PC-3 (cell line): ENCODE measurements at regions not wholly inside any gene's neighbourhood (a gene's known extent, or its start where the extent isn't known, plus 50 kb on each side); places are given as distances from the start of the nearest gene placed in this dataset.

Source experiments
- ATAC-seq: fragments of 200-7000 bp; cut with Tn5 transposase; 2 replicates; pipeline ENCODE4 v1.9.1; 2020; ENCODE audit warnings: mild to moderate bottlenecking, moderate library complexity
- BruUV-seq: library from RNA; stranded (reverse); fragments of 400-500 nt; replicated peaks from 2 replicates; lab custom pipeline; 2021; lab: Mats Ljungman, UMichigan
- CTCF ChIA-PET: fragments of 300-600 bp; sonication (Branson Sonifier 250); formaldehyde crosslinking; loops from one replicate; lab custom pipeline; 2022; ENCODE audit warnings: antibody characterized with exemption; lab: Charles Lee
- POLR2A ChIA-PET: fragments of 300-600 bp; sonication (Branson Sonifier 250); formaldehyde crosslinking; loops from one replicate; lab custom pipeline; 2022; ENCODE audit warnings: antibody characterized with exemption; ENCODE audit not compliant: unreplicated experiment; lab: Charles Lee
- DNase-seq: peaks from one replicate; pipeline ENCODE4 v3.0.0-alpha.2; 2015
- H2AFZ ChIP-seq: fragments of 300-600 bp; sonication (generic); 2 replicates; pipeline ENCODE4 v1.6.0; 2016; ENCODE audit warnings: antibody characterized with exemption, low read length
- H3F3A ChIP-seq: fragments of 300-600 bp; sonication (generic); one replicate; pipeline ENCODE4 v1.6.0; 2017; ENCODE audit warnings: antibody characterized with exemption, low read length, control low read depth, mild to moderate bottlenecking; ENCODE audit not compliant: unreplicated experiment
- H3K27ac ChIP-seq: fragments of 300-600 bp; sonication (generic); 2 replicates; pipeline ENCODE4 v1.5.1; 2016; ENCODE audit warnings: mild to moderate bottlenecking, low read length
- H3K27me3 ChIP-seq: fragments of 300-600 bp; sonication (generic); 2 replicates; pipeline ENCODE4 v1.6.1; 2016; ENCODE audit warnings: low read length, mixed read lengths
- H3K36me3 ChIP-seq: fragments of 300-600 bp; sonication (generic); 2 replicates; pipeline ENCODE4 v1.6.1; 2016; ENCODE audit warnings: low read depth, mixed run types, low read length, mixed read lengths
- H3K4me1 ChIP-seq: fragments of 300-600 bp; sonication (generic); 2 replicates; pipeline ENCODE4 v1.5.1; 2016; ENCODE audit warnings: low read length; ENCODE audit not compliant: insufficient read depth
- H3K4me2 ChIP-seq: fragments of 300-600 bp; sonication (generic); 2 replicates; pipeline ENCODE4 v1.6.0; 2016; ENCODE audit warnings: low read length
- H3K4me3 ChIP-seq: fragments of 300-600 bp; sonication (generic); 2 replicates; pipeline ENCODE4 v1.5.1; 2016; ENCODE audit warnings: mild to moderate bottlenecking, low read length, mixed read lengths
- H3K79me2 ChIP-seq: fragments of 300-600 bp; sonication (generic); 2 replicates; pipeline ENCODE4 v1.6.1; 2017; ENCODE audit warnings: low read length, mixed read lengths
- H3K9ac ChIP-seq: fragments of 300-600 bp; sonication (generic); 2 replicates; pipeline ENCODE4 v1.6.0; 2016; ENCODE audit warnings: mild to moderate bottlenecking, low read length
- H3K9me2 ChIP-seq: fragments of 300-600 bp; sonication (generic); replicated peaks from 2 replicates; pipeline ENCODE4 v1.6.1; 2016; ENCODE audit warnings: mixed run types, low read length, mixed read lengths
- H3K9me3 ChIP-seq: fragments of 300-600 bp; sonication (generic); 2 replicates; pipeline ENCODE4 v1.6.1; 2016; ENCODE audit warnings: low read length, mixed read lengths
- H4K20me1 ChIP-seq: fragments of 300-600 bp; sonication (generic); 2 replicates; pipeline ENCODE4 v1.6.1; 2016; ENCODE audit warnings: low read length, mixed read lengths
- CTCF ChIP-seq: fragments of 300-600 bp; sonication (generic); conservative IDR thresholded peaks from 2 replicates; pipeline ENCODE4 v1.5.1; 2017; ENCODE audit warnings: antibody characterized with exemption, low read depth, mild to moderate bottlenecking, low read length
- EZH2 ChIP-seq: fragments of 300-600 bp; sonication (generic); IDR thresholded peaks from one replicate; pipeline ENCODE4 v1.6.1; 2017; ENCODE audit warnings: antibody characterized with exemption, mild to moderate bottlenecking, low read length; ENCODE audit not compliant: unreplicated experiment
- EZH2phosphoT487 ChIP-seq: fragments of 300-600 bp; sonication (generic); IDR thresholded peaks from 2 replicates; pipeline ENCODE4 v1.6.1; 2018; ENCODE audit warnings: mild to moderate bottlenecking, antibody characterized with exemption, low read length, borderline replicate concordance
- intact Hi-C: fragments of 100-400 bp; cut with micrococcal nuclease; formaldehyde crosslinking; loops from 2 replicates; pipeline ENCODE4 v1.9.0; 2023

DNA sequence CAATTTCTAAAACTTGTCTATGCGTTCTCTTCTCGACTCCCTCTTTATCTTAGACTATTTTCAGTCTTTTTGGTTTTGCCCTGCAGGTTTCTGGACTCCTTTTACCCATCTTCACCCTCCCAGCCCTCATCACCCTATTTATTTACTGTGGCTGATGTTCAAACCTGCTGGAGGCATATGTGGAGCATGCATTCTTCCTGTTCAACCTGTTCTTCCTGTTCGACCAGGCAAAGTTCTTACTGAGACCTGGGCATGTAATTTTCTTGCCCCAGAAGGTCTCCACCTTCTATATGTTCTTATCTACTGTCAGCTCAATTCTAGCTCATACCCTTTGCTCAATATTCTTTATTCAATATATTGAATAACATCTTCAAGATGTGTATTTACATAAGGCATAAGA is 69.4 kb upstream of the AGA start:
- H3K79me2 ChIP-seq, result no peaks in the 10 kb centered on the region
- intact Hi-C loops, result no loop called here
- no peaks in the 10 kb centered on the region for H4K20me1 ChIP-seq
- no peaks in the 10 kb centered on the region for H3K36me3 ChIP-seq
- ATAC-seq, result peak; percentile 75
- CTCF ChIA-PET, result no interaction called here
- peak; percentile 88 for DNase-seq
- POLR2A ChIA-PET, result no interaction called here
- BruUV-seq, result no TSS peak
- peaks cover 11% of the 10 kb centered on the region for H3K4me1 ChIP-seq
- no peak overlapping the region for H3K9ac ChIP-seq
- no peak overlapping the region for H3K4me3 ChIP-seq
- TF ChIP-seq EZH2phosphoT487, result no peak
- TF ChIP-seq EZH2, result no peak
- no peak for TF ChIP-seq CTCF
- H2AFZ ChIP-seq, result no peak overlapping the region
- H3K27me3 ChIP-seq, result no peaks in the 10 kb centered on the region
- H3K9me2 ChIP-seq, result no peaks in the 10 kb centered on the region
- H3K9me3 ChIP-seq, result no peaks in the 10 kb centered on the region
- peak overlapping the region; percentile 33 for H3K4me2 ChIP-seq
- H3K27ac ChIP-seq, result no peak overlapping the region
- H3F3A ChIP-seq, result no peaks in the 10 kb centered on the region

GRCh38 chr4:177512646-177513045 is 70.4 kb upstream of the AGA start:
- no peaks in the 10 kb centered on the region for H3K27me3 ChIP-seq
- intact Hi-C loops, result no loop called here
- H2AFZ ChIP-seq, result no peak overlapping the region
- H3K9me2 ChIP-seq, result no peaks in the 10 kb centered on the region
- BruUV-seq, result no TSS peak
- no peaks in the 10 kb centered on the region for H3F3A ChIP-seq
- no peak for TF ChIP-seq EZH2
- TF ChIP-seq EZH2phosphoT487, result no peak
- ChIA-PET CTCF (no interaction called here), POLR2A (no interaction called here)
- no peaks in the 10 kb centered on the region for H3K79me2 ChIP-seq
- no peak overlapping the region for H3K27ac ChIP-seq
- no peak for ATAC-seq
- no peaks in the 10 kb centered on the region for H4K20me1 ChIP-seq
- no peak overlapping the region for H3K4me2 ChIP-seq
- H3K4me3 ChIP-seq, result no peak overlapping the region
- no peaks in the 10 kb centered on the region for H3K9me3 ChIP-seq
- no peak for DNase-seq
- no peaks in the 10 kb centered on the region for H3K36me3 ChIP-seq
- peaks cover 11% of the 10 kb centered on the region for H3K4me1 ChIP-seq
- no peak overlapping the region for H3K9ac ChIP-seq

- DNase-seq (no peak), ATAC-seq (no peak)
- TF ChIP-seq EZH2phosphoT487 (no peak), CTCF (no peak), EZH2 (no peak)
- H3K27me3 ChIP-seq, result no peaks in the 10 kb centered on the region
- POLR2A ChIA-PET, result no interaction called here
- no peaks in the 10 kb centered on the region for H3F3A ChIP-seq
- intact Hi-C loops, result no loop called here
- H3K27ac ChIP-seq, result no peak overlapping the region
- no TSS peak for BruUV-seq
- no peaks in the 10 kb centered on the region for H3K9me3 ChIP-seq
- CTCF ChIA-PET, result no interaction called here
- H3K4me1 ChIP-seq, result no peaks in the 10 kb centered on the region
- H3K9ac ChIP-seq, result no peak overlapping the region
- H3K4me3 ChIP-seq, result no peak overlapping the region
- H2AFZ ChIP-seq, result no peak overlapping the region
- H4K20me1 ChIP-seq, result no peaks in the 10 kb centered on the region
- H3K36me3 ChIP-seq, result no peaks in the 10 kb centered on the region
- H3K9me2 ChIP-seq, result no peaks in the 10 kb centered on the region
- H3K79me2 ChIP-seq, result no peaks in the 10 kb centered on the region
- H3K4me2 ChIP-seq, result no peak overlapping the region
Measured at GRCh38 chr4:177517862-177518261, 75.6 kb upstream of the AGA start.
